PC-3 (cell line): ENCODE measurements at regions not wholly inside any gene's neighbourhood (a gene's known extent, or its start where the extent isn't known, plus 50 kb on each side); places are given as distances from the start of the nearest gene placed in this dataset.

ENCODE experiments used
- CTCF ChIP-seq: fragments of 300-600 bp; sonication (generic); conservative IDR thresholded peaks from 2 replicates; pipeline ENCODE4 v1.5.1; 2017; ENCODE audit warnings: antibody characterized with exemption, low read depth, mild to moderate bottlenecking, low read length
- EZH2 ChIP-seq: fragments of 300-600 bp; sonication (generic); IDR thresholded peaks from one replicate; pipeline ENCODE4 v1.6.1; 2017; ENCODE audit warnings: antibody characterized with exemption, mild to moderate bottlenecking, low read length; ENCODE audit not compliant: unreplicated experiment

GRCh38 chr5:167652690-167653089, 638.8 kb upstream of the WWC1 start:
- TF ChIP-seq CTCF: no peak
- TF ChIP-seq EZH2: no peak
